ENCODE measurements at regions not wholly inside any gene's neighbourhood (a gene's known extent, or its start where the extent isn't known, plus 50 kb on each side); places are given as distances from the start of the nearest gene placed in this dataset.

DNA sequence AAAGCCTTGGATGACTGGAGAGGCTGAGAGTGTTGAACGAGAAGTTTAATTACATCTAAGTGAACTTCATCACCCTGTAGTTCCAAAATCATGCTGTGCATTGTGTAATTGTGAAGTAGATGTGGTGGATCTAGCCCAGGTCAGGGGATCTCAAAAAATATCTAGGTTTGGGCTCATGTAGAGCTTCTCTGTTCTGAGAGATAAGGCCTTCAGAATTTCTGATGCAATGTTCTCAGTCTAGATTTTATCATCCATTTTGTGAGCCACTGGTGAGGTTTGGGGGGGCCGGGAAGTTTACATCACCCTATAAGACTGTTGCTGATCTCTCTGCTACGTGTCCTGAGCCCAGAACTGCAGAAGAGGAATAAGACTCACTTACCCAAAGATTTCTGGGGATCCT is 719.4 kb downstream of the SOCS6 start:
- POLR2A ChIA-PET = no interaction called here
- CTCF ChIA-PET = no interaction called here
- peaks cover 60% of the 10 kb centered on the region for H3K36me3 Mint-ChIP-seq
- no peak overlapping the region for H3K27ac Mint-ChIP-seq
- peaks cover 12% of the 10 kb centered on the region for H3K27me3 Mint-ChIP-seq (ENCODE audit: low read depth)
- no peak for ATAC-seq
- H3K4me1 Mint-ChIP-seq = no peaks in the 10 kb centered on the region
- no peak for TF ChIP-seq EMX1 (CRISPR knock-in tag; IDR thresholded peaks at IDR 0.05)
- TF ChIP-seq RELA (CRISPR knock-in tag; IDR thresholded peaks at IDR 0.05; ENCODE audit: borderline replicate concordance) = no peak
- TF ChIP-seq ZNF121 (CRISPR knock-in tag; IDR thresholded peaks at IDR 0.05) = no peak
- no peak for TF ChIP-seq ZSCAN18 (CRISPR knock-in tag; IDR thresholded peaks at IDR 0.05)
- TF ChIP-seq NFE2L1 (CRISPR knock-in tag; IDR thresholded peaks at IDR 0.05) = no peak
- TF ChIP-seq FOXK1 (CRISPR knock-in tag; IDR thresholded peaks at IDR 0.05) = no peak
- TF ChIP-seq E2F4 (CRISPR knock-in tag; IDR thresholded peaks at IDR 0.05; ENCODE audit: borderline replicate concordance, low read depth) = no peak
- TF ChIP-seq OVOL2 (CRISPR knock-in tag; IDR thresholded peaks at IDR 0.05; ENCODE audit: borderline replicate concordance) = no peak
- TF ChIP-seq FOXJ3 (CRISPR knock-in tag; IDR thresholded peaks at IDR 0.05; ENCODE audit: borderline replicate concordance) = no peak
- no peak for TF ChIP-seq JAZF1 (CRISPR knock-in tag; IDR thresholded peaks at IDR 0.05)
- TF ChIP-seq ZNF671 (CRISPR knock-in tag; IDR thresholded peaks at IDR 0.05) = no peak
- TF ChIP-seq, protein P1, sequence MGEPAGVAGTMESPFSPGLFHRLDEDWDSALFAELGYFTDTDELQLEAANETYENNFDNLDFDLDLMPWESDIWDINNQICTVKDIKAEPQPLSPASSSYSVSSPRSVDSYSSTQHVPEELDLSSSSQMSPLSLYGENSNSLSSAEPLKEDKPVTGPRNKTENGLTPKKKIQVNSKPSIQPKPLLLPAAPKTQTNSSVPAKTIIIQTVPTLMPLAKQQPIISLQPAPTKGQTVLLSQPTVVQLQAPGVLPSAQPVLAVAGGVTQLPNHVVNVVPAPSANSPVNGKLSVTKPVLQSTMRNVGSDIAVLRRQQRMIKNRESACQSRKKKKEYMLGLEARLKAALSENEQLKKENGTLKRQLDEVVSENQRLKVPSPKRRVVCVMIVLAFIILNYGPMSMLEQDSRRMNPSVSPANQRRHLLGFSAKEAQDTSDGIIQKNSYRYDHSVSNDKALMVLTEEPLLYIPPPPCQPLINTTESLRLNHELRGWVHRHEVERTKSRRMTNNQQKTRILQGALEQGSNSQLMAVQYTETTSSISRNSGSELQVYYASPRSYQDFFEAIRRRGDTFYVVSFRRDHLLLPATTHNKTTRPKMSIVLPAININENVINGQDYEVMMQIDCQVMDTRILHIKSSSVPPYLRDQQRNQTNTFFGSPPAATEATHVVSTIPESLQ (CRISPR knock-in tag; IDR thresholded peaks at IDR 0.05) = no peak
- H3K9me3 Mint-ChIP-seq = peaks cover 76% of the 10 kb centered on the region
- H3K4me3 Mint-ChIP-seq = no peak overlapping the region
- no peak for DNase-seq (ENCODE audit: low spot score)

- POLR2A ChIA-PET = no interaction called here
- no peak for ATAC-seq
Observed at GRCh38 chr18:71001597-71001996, 712.8 kb downstream of the SOCS6 start.

More at GRCh38 chr18:71001597-71001996, 712.8 kb downstream of the SOCS6 start:
- no peak overlapping the region for H3K27ac Mint-ChIP-seq
- peaks cover 63% of the 10 kb centered on the region for H3K36me3 Mint-ChIP-seq
- H3K27me3 Mint-ChIP-seq (ENCODE audit: low read depth) = peaks cover 10% of the 10 kb centered on the region; the same call in 1 of the 2 replicates
- no peaks in the 10 kb centered on the region for H3K4me1 Mint-ChIP-seq
- TF ChIP-seq FOXP4 (CRISPR knock-in tag; IDR thresholded peaks at IDR 0.05) (no peak), ZNF423 (CRISPR knock-in tag; IDR thresholded peaks at IDR 0.05) (no peak), ZNF416 (CRISPR knock-in tag; IDR thresholded peaks at IDR 0.05) (no peak), PRDM15 (CRISPR knock-in tag; IDR thresholded peaks at IDR 0.05) (no peak)
- TF ChIP-seq, protein P2, sequence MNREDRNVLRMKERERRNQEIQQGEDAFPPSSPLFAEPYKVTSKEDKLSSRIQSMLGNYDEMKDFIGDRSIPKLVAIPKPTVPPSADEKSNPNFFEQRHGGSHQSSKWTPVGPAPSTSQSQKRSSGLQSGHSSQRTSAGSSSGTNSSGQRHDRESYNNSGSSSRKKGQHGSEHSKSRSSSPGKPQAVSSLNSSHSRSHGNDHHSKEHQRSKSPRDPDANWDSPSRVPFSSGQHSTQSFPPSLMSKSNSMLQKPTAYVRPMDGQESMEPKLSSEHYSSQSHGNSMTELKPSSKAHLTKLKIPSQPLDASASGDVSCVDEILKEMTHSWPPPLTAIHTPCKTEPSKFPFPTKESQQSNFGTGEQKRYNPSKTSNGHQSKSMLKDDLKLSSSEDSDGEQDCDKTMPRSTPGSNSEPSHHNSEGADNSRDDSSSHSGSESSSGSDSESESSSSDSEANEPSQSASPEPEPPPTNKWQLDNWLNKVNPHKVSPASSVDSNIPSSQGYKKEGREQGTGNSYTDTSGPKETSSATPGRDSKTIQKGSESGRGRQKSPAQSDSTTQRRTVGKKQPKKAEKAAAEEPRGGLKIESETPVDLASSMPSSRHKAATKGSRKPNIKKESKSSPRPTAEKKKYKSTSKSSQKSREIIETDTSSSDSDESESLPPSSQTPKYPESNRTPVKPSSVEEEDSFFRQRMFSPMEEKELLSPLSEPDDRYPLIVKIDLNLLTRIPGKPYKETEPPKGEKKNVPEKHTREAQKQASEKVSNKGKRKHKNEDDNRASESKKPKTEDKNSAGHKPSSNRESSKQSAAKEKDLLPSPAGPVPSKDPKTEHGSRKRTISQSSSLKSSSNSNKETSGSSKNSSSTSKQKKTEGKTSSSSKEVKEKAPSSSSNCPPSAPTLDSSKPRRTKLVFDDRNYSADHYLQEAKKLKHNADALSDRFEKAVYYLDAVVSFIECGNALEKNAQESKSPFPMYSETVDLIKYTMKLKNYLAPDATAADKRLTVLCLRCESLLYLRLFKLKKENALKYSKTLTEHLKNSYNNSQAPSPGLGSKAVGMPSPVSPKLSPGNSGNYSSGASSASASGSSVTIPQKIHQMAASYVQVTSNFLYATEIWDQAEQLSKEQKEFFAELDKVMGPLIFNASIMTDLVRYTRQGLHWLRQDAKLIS (CRISPR knock-in tag; IDR thresholded peaks at IDR 0.05; ENCODE audit: borderline replicate concordance) = no peak
- DNase-seq (ENCODE audit: low spot score) = no peak
- CTCF ChIA-PET = no interaction called here
- no peak overlapping the region for H3K4me3 Mint-ChIP-seq
- peaks cover 72% of the 10 kb centered on the region for H3K9me3 Mint-ChIP-seq
